ENCODE measurements at regions not wholly inside any gene's neighbourhood (a gene's known extent, or its start where the extent isn't known, plus 50 kb on each side); places are given as distances from the start of the nearest gene placed in this dataset.

DNA sequence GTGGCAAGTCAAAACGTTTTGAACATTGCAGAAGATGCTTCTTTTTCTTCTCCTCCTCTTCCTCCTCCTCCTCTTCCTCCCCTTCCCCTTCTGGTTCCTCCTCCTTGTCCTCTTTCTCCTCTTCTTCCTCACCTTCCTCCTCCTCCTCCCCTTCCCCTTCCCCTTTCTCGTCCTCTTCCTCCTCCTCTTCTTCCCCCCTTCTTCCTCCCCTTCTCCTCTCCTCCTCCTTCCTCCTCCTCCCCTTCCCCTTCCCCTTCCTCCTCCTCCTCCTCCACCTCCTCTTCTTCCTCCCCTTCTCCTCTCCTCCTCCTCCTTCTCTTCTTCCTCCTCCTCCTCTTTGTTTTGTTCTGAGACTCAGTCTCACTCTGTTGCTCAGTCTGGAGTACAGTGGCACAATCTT lies 167.0 kb upstream of the SV2C start:
- no peak for TF ChIP-seq POLR2A (IDR thresholded peaks at IDR 0.05)
- TF ChIP-seq, protein P1, sequence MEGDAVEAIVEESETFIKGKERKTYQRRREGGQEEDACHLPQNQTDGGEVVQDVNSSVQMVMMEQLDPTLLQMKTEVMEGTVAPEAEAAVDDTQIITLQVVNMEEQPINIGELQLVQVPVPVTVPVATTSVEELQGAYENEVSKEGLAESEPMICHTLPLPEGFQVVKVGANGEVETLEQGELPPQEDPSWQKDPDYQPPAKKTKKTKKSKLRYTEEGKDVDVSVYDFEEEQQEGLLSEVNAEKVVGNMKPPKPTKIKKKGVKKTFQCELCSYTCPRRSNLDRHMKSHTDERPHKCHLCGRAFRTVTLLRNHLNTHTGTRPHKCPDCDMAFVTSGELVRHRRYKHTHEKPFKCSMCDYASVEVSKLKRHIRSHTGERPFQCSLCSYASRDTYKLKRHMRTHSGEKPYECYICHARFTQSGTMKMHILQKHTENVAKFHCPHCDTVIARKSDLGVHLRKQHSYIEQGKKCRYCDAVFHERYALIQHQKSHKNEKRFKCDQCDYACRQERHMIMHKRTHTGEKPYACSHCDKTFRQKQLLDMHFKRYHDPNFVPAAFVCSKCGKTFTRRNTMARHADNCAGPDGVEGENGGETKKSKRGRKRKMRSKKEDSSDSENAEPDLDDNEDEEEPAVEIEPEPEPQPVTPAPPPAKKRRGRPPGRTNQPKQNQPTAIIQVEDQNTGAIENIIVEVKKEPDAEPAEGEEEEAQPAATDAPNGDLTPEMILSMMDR (IDR thresholded peaks at IDR 0.05) = no peak
